Muscle of leg (tissue), 3 donors: ENCODE measurements at regions not wholly inside any gene's neighbourhood (a gene's known extent, or its start where the extent isn't known, plus 50 kb on each side); places are given as distances from the start of the nearest gene placed in this dataset.
A peak's percentile ranks its signal among the peaks of the same experiment; 100 is the strongest.

Source experiments
- DNase-seq: peaks from one replicate; pipeline ENCODE4 v3.0.0; 2013
- H3K27ac ChIP-seq: one replicate; pipeline ENCODE4 v1.5.1; 2013; ENCODE audit warnings: mild to moderate bottlenecking, low read length, control low read depth
- H3K27me3 ChIP-seq: one replicate; pipeline ENCODE4 v1.6.1; 2013; ENCODE audit warnings: low read length; ENCODE audit not compliant: control insufficient read depth, insufficient read depth
- H3K36me3 ChIP-seq: one replicate; pipeline ENCODE4 v1.6.1; 2013; ENCODE audit warnings: low read length; ENCODE audit not compliant: control insufficient read depth, insufficient read depth
- H3K4me1 ChIP-seq: one replicate; pipeline ENCODE4 v1.6.1; 2013; ENCODE audit warnings: low read length; ENCODE audit not compliant: control insufficient read depth, insufficient read depth
- H3K4me3 ChIP-seq: one replicate; pipeline ENCODE4 v1.5.1; 2013; ENCODE audit warnings: low read length, control low read depth
- H3K9me3 ChIP-seq: replicated peaks from 2 replicates; pipeline ENCODE4 v1.6.1; 2013; ENCODE audit warnings: low read depth, low read length; ENCODE audit not compliant: control insufficient read depth
- WGBS: methylation state at CpG from one replicate; pipeline ENCODE4 v1.1.5; 2013; ENCODE audit warnings: missing lambda C conversion rate; ENCODE audit not compliant: insufficient coverage; 5-methylcytosine and 5-hydroxymethylcytosine counted together

- Histone ChIP-seq H3K4me3 (no peak overlapping the region), H3K4me1 (no peaks in the 10 kb centered on the region), H3K36me3 (no peaks in the 10 kb centered on the region), H3K27ac (no peak overlapping the region), H3K27me3 (no peaks in the 10 kb centered on the region), H3K9me3 (no peaks in the 10 kb centered on the region)
- no peak for DNase-seq
- 67% methylated on average over 4 of the region's 4 CpGs for WGBS
Observed at GRCh38 chrX:4451591-4451990, 738.1 kb upstream of the PRKX start.

- peak; percentile 65 for DNase-seq
- no peak overlapping the region for H3K4me3 ChIP-seq
- no peaks in the 10 kb centered on the region for H3K4me1 ChIP-seq
- H3K27me3 ChIP-seq, result no peaks in the 10 kb centered on the region
- H3K27ac ChIP-seq, result no peak overlapping the region
- H3K9me3 ChIP-seq, result no peaks in the 10 kb centered on the region
- WGBS, result 73% methylated on average over 2 of the region's 2 CpGs
- H3K36me3 ChIP-seq, result no peaks in the 10 kb centered on the region
Observed at GRCh38 chrX:4450177-4450576, 736.7 kb upstream of the PRKX start.

- H3K27me3 ChIP-seq, result no peaks in the 10 kb centered on the region
- H3K27ac ChIP-seq, result no peak overlapping the region
- no peaks in the 10 kb centered on the region for H3K36me3 ChIP-seq
- DNase-seq, result no peak
- H3K9me3 ChIP-seq, result no peaks in the 10 kb centered on the region
- H3K4me3 ChIP-seq, result no peak overlapping the region
- H3K4me1 ChIP-seq, result no peaks in the 10 kb centered on the region
- WGBS, result 59% methylated on average over 2 of the region's 4 CpGs
Observed at GRCh38 chrX:4435905-4436304, 722.5 kb upstream of the PRKX start.

- no CpG with 5 or more reads among the region's 2 CpGs for WGBS
Observed at GRCh38 chrX:4397471-4397870, 684.0 kb upstream of the PRKX start.

GRCh38 chrX:4382273-4382672 lies 668.8 kb upstream of the PRKX start:
- H3K27me3 ChIP-seq, result no peaks in the 10 kb centered on the region
- H3K36me3 ChIP-seq, result no peaks in the 10 kb centered on the region
- 20% methylated on average over 1 of the region's 3 CpGs for WGBS
- DNase-seq, result no peak
- no peaks in the 10 kb centered on the region for H3K9me3 ChIP-seq
- no peak overlapping the region for H3K27ac ChIP-seq
- H3K4me3 ChIP-seq, result no peak overlapping the region
- H3K4me1 ChIP-seq, result no peaks in the 10 kb centered on the region

More at GRCh38 chrX:4397471-4397870, 684.0 kb upstream of the PRKX start:
- H3K9me3 ChIP-seq, result no peaks in the 10 kb centered on the region
- H3K4me1 ChIP-seq, result no peaks in the 10 kb centered on the region
- no peaks in the 10 kb centered on the region for H3K36me3 ChIP-seq
- H3K27ac ChIP-seq, result no peak overlapping the region
- H3K4me3 ChIP-seq, result no peak overlapping the region
- no peak for DNase-seq
- H3K27me3 ChIP-seq, result no peaks in the 10 kb centered on the region

- H3K27me3 ChIP-seq, result no peaks in the 10 kb centered on the region
- no peak overlapping the region for H3K4me3 ChIP-seq
- H3K4me1 ChIP-seq, result no peaks in the 10 kb centered on the region
- no peak overlapping the region for H3K27ac ChIP-seq
- no peaks in the 10 kb centered on the region for H3K36me3 ChIP-seq
- H3K9me3 ChIP-seq, result no peaks in the 10 kb centered on the region
- no peak for DNase-seq
Observed at GRCh38 chrX:4380710-4381109, 667.3 kb upstream of the PRKX start.

- no CpG with 5 or more reads among the region's 1 CpG for WGBS
- H3K36me3 ChIP-seq, result no peaks in the 10 kb centered on the region
- H3K4me3 ChIP-seq, result no peak overlapping the region
Observed at GRCh38 chrX:4379071-4379470, 665.6 kb upstream of the PRKX start.

GRCh38 chrX:4373791-4374190 lies 660.3 kb upstream of the PRKX start:
- Histone ChIP-seq H3K9me3 (no peaks in the 10 kb centered on the region), H3K27ac (no peak overlapping the region), H3K4me1 (no peaks in the 10 kb centered on the region), H3K36me3 (no peaks in the 10 kb centered on the region), H3K4me3 (no peak overlapping the region), H3K27me3 (no peaks in the 10 kb centered on the region)
- no CpG with 5 or more reads among the region's 8 CpGs for WGBS
- peak; percentile 7 for DNase-seq

More at GRCh38 chrX:4379071-4379470, 665.6 kb upstream of the PRKX start:
- Histone ChIP-seq H3K27ac (no peak overlapping the region), H3K9me3 (no peaks in the 10 kb centered on the region), H3K27me3 (no peaks in the 10 kb centered on the region), H3K4me1 (no peaks in the 10 kb centered on the region)
- no peak for DNase-seq

GRCh38 chrX:4358577-4358976 lies 645.1 kb upstream of the PRKX start:
- no peak overlapping the region for H3K4me3 ChIP-seq
- no peak for DNase-seq
- no peak overlapping the region for H3K27ac ChIP-seq
- WGBS, result no CpG with 5 or more reads among the region's 3 CpGs
- H3K4me1 ChIP-seq, result no peaks in the 10 kb centered on the region
- H3K36me3 ChIP-seq, result no peaks in the 10 kb centered on the region
- no peaks in the 10 kb centered on the region for H3K27me3 ChIP-seq
- no peaks in the 10 kb centered on the region for H3K9me3 ChIP-seq

- no peaks in the 10 kb centered on the region for H3K9me3 ChIP-seq
- H3K4me1 ChIP-seq, result no peaks in the 10 kb centered on the region
- H3K27me3 ChIP-seq, result no peaks in the 10 kb centered on the region
- DNase-seq, result no peak
- WGBS, result 100% methylated on average over 1 of the region's 5 CpGs
- no peak overlapping the region for H3K27ac ChIP-seq
- no peak overlapping the region for H3K4me3 ChIP-seq
- H3K36me3 ChIP-seq, result no peaks in the 10 kb centered on the region
Observed at GRCh38 chrX:4322916-4323315, 609.5 kb upstream of the PRKX start.

- no peak overlapping the region for H3K4me3 ChIP-seq
- H3K27ac ChIP-seq, result no peak overlapping the region
- no peaks in the 10 kb centered on the region for H3K9me3 ChIP-seq
- H3K4me1 ChIP-seq, result no peaks in the 10 kb centered on the region
- WGBS, result 60% methylated on average over 8 of the region's 9 CpGs
- no peak for DNase-seq
- no peaks in the 10 kb centered on the region for H3K27me3 ChIP-seq
- H3K36me3 ChIP-seq, result no peaks in the 10 kb centered on the region
Observed at GRCh38 chrX:4320436-4320947, 607.0 kb upstream of the PRKX start.
